DND-41 (cell line): ENCODE measurements at regions not wholly inside any gene's neighbourhood (a gene's known extent, or its start where the extent isn't known, plus 50 kb on each side); places are given as distances from the start of the nearest gene placed in this dataset.

Source experiments
- ATAC-seq: fragments of 200-7000 bp; cut with Tn5 transposase; 3 replicates; pipeline ENCODE4 v1.9.1; 2021; ENCODE audit warnings: low read depth; ENCODE audit not compliant: insufficient read depth
- DNase-seq: peaks from one replicate; pipeline ENCODE4 v3.0.0-alpha.2; 2020
- H2AFZ ChIP-seq: 2 replicates; pipeline ENCODE4 v1.6.0; 2012; ENCODE audit warnings: low read depth, low read length
- H3K27ac ChIP-seq: 2 replicates; pipeline ENCODE4 v1.5.1; 2012; ENCODE audit warnings: low read length, inconsistent platforms
- H3K27me3 ChIP-seq: fragments of 200-600 bp; sonication (generic); 2 replicates; pipeline ENCODE4 v1.6.0; 2012; ENCODE audit warnings: low read length, mild to moderate bottlenecking, inconsistent platforms; ENCODE audit not compliant: insufficient read depth, poor library complexity
- H3K36me3 ChIP-seq: 2 replicates; pipeline ENCODE4 v1.5.1; 2012; ENCODE audit warnings: low read length, inconsistent platforms; ENCODE audit not compliant: insufficient read depth
- H3K4me1 ChIP-seq: 2 replicates; pipeline ENCODE4 v1.5.1; 2012; ENCODE audit warnings: mild to moderate bottlenecking, low read length; ENCODE audit not compliant: insufficient read depth
- H3K4me2 ChIP-seq: 2 replicates; pipeline ENCODE4 v1.6.0; 2012; ENCODE audit warnings: mild to moderate bottlenecking, moderate library complexity, low read length, inconsistent platforms; ENCODE audit not compliant: insufficient read depth
- H3K4me3 ChIP-seq, 2 experiments: fragments of 200-600 bp in 1 of 2; shearing (Covaris generic) in 1 of 2; 2 replicates each; pipeline ENCODE4 v1.5.1; 2012 to 2016; ENCODE audit warnings: inconsistent platforms in 2 of 2, low read length in 2 of 2, mild to moderate bottlenecking in 2 of 2, low read depth in 1 of 2, moderate library complexity in 1 of 2
- H3K79me2 ChIP-seq: 2 replicates; pipeline ENCODE4 v1.6.0; 2012; ENCODE audit warnings: low read length, inconsistent platforms; ENCODE audit not compliant: insufficient read depth
- H3K9ac ChIP-seq: 2 replicates; pipeline ENCODE4 v1.6.0; 2012; ENCODE audit warnings: low read depth, mild to moderate bottlenecking, inconsistent platforms, low read length, moderate library complexity
- H3K9me3 ChIP-seq: 2 replicates; pipeline ENCODE4 v1.5.1; 2012; ENCODE audit warnings: low read length, moderate library complexity, mild to moderate bottlenecking, inconsistent platforms; ENCODE audit not compliant: insufficient read depth, severe bottlenecking
- H4K20me1 ChIP-seq: 2 replicates; pipeline ENCODE4 v1.6.0; 2012; ENCODE audit warnings: low read length; ENCODE audit not compliant: insufficient read depth
- EZH2 ChIP-seq: IDR thresholded peaks from 3 replicates; pipeline ENCODE4 v1.6.1; 2012; ENCODE audit warnings: borderline replicate concordance, low read depth, mild to moderate bottlenecking, moderate library complexity, low read length, inconsistent platforms; ENCODE audit not compliant: severe bottlenecking
- TF ChIP-seq, protein P1 (sequence below): IDR thresholded peaks from 2 replicates; pipeline ENCODE4 v1.5.1; 2012; ENCODE audit warnings: borderline replicate concordance, low read length, moderate library complexity, mild to moderate bottlenecking; ENCODE audit not compliant: poor library complexity, severe bottlenecking; ENCODE audit errors: extremely low read depth

DNA sequence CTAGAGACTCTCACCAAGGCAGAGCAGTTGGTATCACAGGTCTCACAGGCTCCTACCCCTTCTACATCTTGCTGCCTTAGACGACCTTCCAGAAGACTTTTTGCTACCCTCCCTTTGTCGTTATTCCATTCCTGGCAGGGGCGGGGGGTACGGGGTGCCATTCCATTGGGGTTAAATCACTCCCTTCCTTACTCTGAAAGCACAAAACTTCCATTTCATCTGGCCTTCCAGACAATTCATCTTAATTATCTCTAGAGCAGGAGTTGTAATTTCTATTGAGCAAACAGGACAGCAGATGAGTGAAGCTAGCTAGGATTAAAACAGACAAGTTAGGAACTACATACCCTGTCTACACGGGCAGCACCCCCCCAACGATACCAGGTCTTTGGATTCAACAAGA is 276.2 kb upstream of the TANK start:
- Histone ChIP-seq H3K9ac (no peak overlapping the region), H4K20me1 (no peaks in the 10 kb centered on the region), H3K4me2 (no peak overlapping the region), H3K27me3 (no peaks in the 10 kb centered on the region), H3K36me3 (no peaks in the 10 kb centered on the region), H2AFZ (no peak overlapping the region), H3K9me3 (no peaks in the 10 kb centered on the region), H3K4me3 (no peak overlapping the region), H3K79me2 (no peaks in the 10 kb centered on the region), H3K27ac (no peak overlapping the region), H3K4me1 (no peaks in the 10 kb centered on the region)
- DNase-seq, result no peak
- no peak for TF ChIP-seq EZH2
- TF ChIP-seq, protein P1, sequence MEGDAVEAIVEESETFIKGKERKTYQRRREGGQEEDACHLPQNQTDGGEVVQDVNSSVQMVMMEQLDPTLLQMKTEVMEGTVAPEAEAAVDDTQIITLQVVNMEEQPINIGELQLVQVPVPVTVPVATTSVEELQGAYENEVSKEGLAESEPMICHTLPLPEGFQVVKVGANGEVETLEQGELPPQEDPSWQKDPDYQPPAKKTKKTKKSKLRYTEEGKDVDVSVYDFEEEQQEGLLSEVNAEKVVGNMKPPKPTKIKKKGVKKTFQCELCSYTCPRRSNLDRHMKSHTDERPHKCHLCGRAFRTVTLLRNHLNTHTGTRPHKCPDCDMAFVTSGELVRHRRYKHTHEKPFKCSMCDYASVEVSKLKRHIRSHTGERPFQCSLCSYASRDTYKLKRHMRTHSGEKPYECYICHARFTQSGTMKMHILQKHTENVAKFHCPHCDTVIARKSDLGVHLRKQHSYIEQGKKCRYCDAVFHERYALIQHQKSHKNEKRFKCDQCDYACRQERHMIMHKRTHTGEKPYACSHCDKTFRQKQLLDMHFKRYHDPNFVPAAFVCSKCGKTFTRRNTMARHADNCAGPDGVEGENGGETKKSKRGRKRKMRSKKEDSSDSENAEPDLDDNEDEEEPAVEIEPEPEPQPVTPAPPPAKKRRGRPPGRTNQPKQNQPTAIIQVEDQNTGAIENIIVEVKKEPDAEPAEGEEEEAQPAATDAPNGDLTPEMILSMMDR, result no peak
- ATAC-seq, result no peak

DNA sequence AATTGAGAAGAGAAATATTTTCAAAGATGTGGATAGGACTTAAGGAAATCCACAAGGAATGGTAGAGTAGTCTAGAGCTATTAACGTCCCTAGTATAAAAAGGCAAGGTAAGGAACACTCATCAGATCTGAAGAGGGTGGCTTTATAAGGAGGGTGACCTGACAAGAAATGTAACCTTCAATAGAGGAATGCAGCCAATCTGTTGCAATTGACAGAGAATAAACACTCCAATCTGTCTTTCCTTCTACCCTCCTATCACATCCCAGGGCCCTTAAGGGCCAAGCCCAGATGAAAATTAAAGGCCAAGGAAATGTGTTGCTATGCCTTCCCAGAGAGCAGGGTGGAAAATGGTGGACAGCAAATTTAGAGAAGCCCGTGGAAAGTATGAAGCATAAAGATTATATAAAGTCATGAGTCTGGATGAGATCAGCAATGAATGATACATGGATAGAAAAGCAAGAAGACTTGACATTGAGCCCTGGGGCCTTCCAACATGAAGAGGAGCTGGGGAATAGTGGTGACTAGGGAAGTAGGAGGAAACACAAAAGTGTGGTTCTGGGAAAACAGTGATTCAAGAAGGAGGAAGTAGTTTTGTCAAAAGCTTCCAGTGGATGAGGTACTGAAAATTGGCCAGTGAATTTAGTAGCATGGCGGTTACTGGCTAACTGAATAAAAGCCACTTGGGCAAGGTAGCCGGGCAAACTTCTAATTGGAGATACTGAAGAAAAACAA is 270.6 kb upstream of the TANK start:
- DNase-seq (no peak), ATAC-seq (no peak)
- no peak overlapping the region for H3K9ac ChIP-seq
- no peak overlapping the region for H3K4me2 ChIP-seq
- no peak overlapping the region for H2AFZ ChIP-seq
- no peaks in the 10 kb centered on the region for H4K20me1 ChIP-seq
- TF ChIP-seq, protein P1, result no peak
- TF ChIP-seq EZH2, result no peak
- no peak overlapping the region for H3K4me3 ChIP-seq
- no peak overlapping the region for H3K27ac ChIP-seq
- H3K9me3 ChIP-seq, result no peaks in the 10 kb centered on the region
- H3K36me3 ChIP-seq, result no peaks in the 10 kb centered on the region
- H3K27me3 ChIP-seq, result no peaks in the 10 kb centered on the region
- no peaks in the 10 kb centered on the region for H3K79me2 ChIP-seq
- H3K4me1 ChIP-seq, result no peaks in the 10 kb centered on the region

DNA sequence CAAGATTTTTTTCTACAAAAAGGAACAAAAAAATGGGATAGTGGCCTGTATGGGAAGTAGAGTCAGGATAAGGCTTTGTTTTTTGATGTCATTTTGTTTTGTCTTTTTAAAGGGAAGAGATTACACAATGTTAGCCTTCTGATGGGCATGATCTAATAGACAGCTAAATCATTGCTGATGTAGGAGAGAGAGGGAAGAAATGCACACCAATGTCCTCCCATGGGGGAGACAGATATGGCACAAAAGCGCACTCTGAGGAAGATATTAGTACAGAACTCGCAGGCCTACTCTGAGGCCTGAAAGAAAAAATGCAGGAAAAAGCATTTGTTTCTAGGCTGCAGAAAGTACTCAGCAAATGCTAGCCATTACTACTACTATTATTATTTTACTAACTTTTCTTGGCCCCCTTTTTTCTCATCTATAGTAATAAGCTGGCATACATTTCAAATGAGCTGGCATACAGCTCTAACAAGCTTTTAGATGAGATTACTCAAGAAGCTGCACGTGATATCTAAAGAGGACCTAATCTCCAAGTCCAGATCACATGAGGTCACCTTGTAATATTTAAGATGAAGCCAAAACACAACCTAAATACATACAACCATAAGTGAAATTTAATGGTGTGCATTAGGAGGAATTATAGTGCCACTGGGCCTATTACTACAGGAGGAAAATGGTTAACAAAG is 269.4 kb upstream of the TANK start:
- Histone ChIP-seq H3K4me2 (no peak overlapping the region), H3K9ac (no peak overlapping the region)
- TF ChIP-seq, protein P1, result no peak
- TF ChIP-seq EZH2, result no peak

More for the DNA sequence above, 269.4 kb upstream of the TANK start:
- Histone ChIP-seq H3K9me3 (no peaks in the 10 kb centered on the region), H3K36me3 (no peaks in the 10 kb centered on the region), H3K79me2 (no peaks in the 10 kb centered on the region), H3K27me3 (no peaks in the 10 kb centered on the region), H2AFZ (no peak overlapping the region), H4K20me1 (no peaks in the 10 kb centered on the region), H3K27ac (no peak overlapping the region), H3K4me3 (no peak overlapping the region), H3K4me1 (no peaks in the 10 kb centered on the region)
- DNase-seq (no peak), ATAC-seq (no peak)
